GM12878 (cell line): ENCODE measurements at regions not wholly inside any gene's neighbourhood (a gene's known extent, or its start where the extent isn't known, plus 50 kb on each side); places are given as distances from the start of the nearest gene placed in this dataset.

ENCODE experiments used
- ATAC-seq: fragments of 200-7000 bp; cut with Tn5 transposase; 3 replicates; pipeline ENCODE4 v1.9.1; 2020; ENCODE audit warnings: mild to moderate bottlenecking, moderate library complexity
- BruUV-seq: library from RNA; stranded (reverse); fragments of 400-500 nt; replicated peaks from 2 replicates; lab custom pipeline; 2021; lab: Mats Ljungman, UMichigan
- CTCF ChIA-PET: fragments of 300-600 bp; sonication (Branson Sonifier 250); formaldehyde crosslinking; extraction: SDS; loops from one replicate; lab custom pipeline; 2021; ENCODE audit warnings: inconsistent platforms; lab: Yijun Ruan, JAX
- POLR2A ChIA-PET: fragments of 350-600 bp; formaldehyde crosslinking; extraction: SDS; loops from one replicate; lab custom pipeline; 2021; ENCODE audit warnings: inconsistent platforms; lab: Charles Lee
- RAD21 ChIA-PET: fragments of 300-600 bp; sonication (Branson Sonifier 250); formaldehyde crosslinking; loops from one replicate; lab custom pipeline; 2023; ENCODE audit warnings: antibody characterized with exemption; ENCODE audit not compliant: unreplicated experiment; lab: Charles Lee
- SMC1A ChIA-PET: fragments of 300-600 bp; sonication (Branson Sonifier 250); formaldehyde crosslinking; loops from one replicate; lab custom pipeline; 2023; ENCODE audit not compliant: unreplicated experiment, uncharacterized antibody; lab: Charles Lee
- DNase-seq: peaks from one replicate; pipeline ENCODE4 v3.0.0-alpha.2; 2011; ENCODE audit warnings: low read depth, low spot score
- FAIRE-seq: peaks from 3 replicates; lab custom pipeline; 2011; peaks lifted over from hg19 to GRCh38; lab: Jason Lieb, UNC
- H2AFZ ChIP-seq: 2 replicates; pipeline ENCODE4 v1.6.0; 2011; ENCODE audit warnings: low read depth, low read length, control low read depth; ENCODE audit not compliant: control insufficient read depth
- H3K27ac ChIP-seq: 2 replicates; pipeline ENCODE4 v1.5.1; 2011; ENCODE audit warnings: control low read depth; ENCODE audit not compliant: control insufficient read depth, insufficient read depth
- H3K27me3 ChIP-seq, 2 experiments: replicated peaks in 1 of 2; 2 replicates each; pipeline versions ENCODE4 v1.6.0 to v1.6.1; 2011; ENCODE audit warnings: low read length in 1 of 2; ENCODE audit not compliant: control insufficient read depth in 2 of 2, insufficient read depth in 2 of 2
- H3K36me3 ChIP-seq, 2 experiments: 2 replicates each; pipeline ENCODE4 v1.5.1; 2011; ENCODE audit warnings: low read length in 1 of 2; ENCODE audit not compliant: control insufficient read depth in 2 of 2, insufficient read depth in 2 of 2
- H3K4me1 ChIP-seq: 2 replicates; pipeline ENCODE4 v1.6.1; 2011; ENCODE audit warnings: mild to moderate bottlenecking, low read length, moderate library complexity, mixed read lengths; ENCODE audit not compliant: control insufficient read depth, insufficient read depth
- H3K4me2 ChIP-seq: 2 replicates; pipeline ENCODE4 v1.6.0; 2011; ENCODE audit warnings: control low read depth; ENCODE audit not compliant: control insufficient read depth, insufficient read depth
- H3K4me3 ChIP-seq: fragments of 200-600 bp; sonication (generic); 2 replicates; pipeline ENCODE4 v1.5.1; 2016
- H3K79me2 ChIP-seq: 2 replicates; pipeline ENCODE4 v1.6.0; 2011; ENCODE audit warnings: low read length; ENCODE audit not compliant: control insufficient read depth, insufficient read depth
- H3K9ac ChIP-seq: 2 replicates; pipeline ENCODE4 v1.8.0; 2011; ENCODE audit warnings: low read length, control low read depth, mixed read lengths; ENCODE audit not compliant: control insufficient read depth, insufficient read depth
- H3K9me3 ChIP-seq: replicated peaks from 3 replicates; pipeline ENCODE4 v1.5.1; 2011; ENCODE audit warnings: mild to moderate bottlenecking, low read length; ENCODE audit not compliant: control insufficient read depth, insufficient read depth
- H4K20me1 ChIP-seq: 2 replicates; pipeline ENCODE4 v1.6.0; 2011; ENCODE audit not compliant: control insufficient read depth, insufficient read depth
- BMI1 ChIP-seq: fragments of 450-650 bp; IDR thresholded peaks from 2 replicates; pipeline ENCODE4 v1.6.1; 2016; ENCODE audit warnings: mild to moderate bottlenecking, moderate library complexity, borderline replicate concordance
- CHD1 ChIP-seq: IDR thresholded peaks from 2 replicates; pipeline ENCODE4 v1.6.1; 2012; ENCODE audit warnings: low read depth, low read length, improper control_type of control experiment
- CREM ChIP-seq: IDR thresholded peaks from 2 replicates; pipeline ENCODE4 v1.6.1; 2014; ENCODE audit warnings: antibody characterized with exemption, low read depth
- DPF2 ChIP-seq: fragments of 450-650 bp; IDR thresholded peaks from 2 replicates; pipeline ENCODE4 v1.6.1; 2017; ENCODE audit warnings: mild to moderate bottlenecking
- EZH2 ChIP-seq: IDR thresholded peaks from 2 replicates; pipeline ENCODE4 v1.6.1; 2012; ENCODE audit warnings: low read depth, mild to moderate bottlenecking, control low read depth, inconsistent platforms, low read length, borderline replicate concordance; ENCODE audit not compliant: control insufficient read depth
- GABPA ChIP-seq: IDR thresholded peaks from 2 replicates; pipeline ENCODE4 v1.6.1; 2014; ENCODE audit warnings: antibody characterized with exemption, low read depth, mild to moderate bottlenecking, inconsistent platforms
- JUNB ChIP-seq: IDR thresholded peaks from 2 replicates; pipeline ENCODE4 v1.6.1; 2016; ENCODE audit warnings: antibody characterized with exemption, mild to moderate bottlenecking
- MEF2A ChIP-seq: IDR thresholded peaks from 2 replicates; pipeline ENCODE4 v1.6.1; 2011; ENCODE audit warnings: low read depth, mild to moderate bottlenecking, low read length, moderate library complexity; ENCODE audit not compliant: insufficient read depth
- MTA3 ChIP-seq: IDR thresholded peaks from 2 replicates; pipeline ENCODE4 v1.6.1; 2012; ENCODE audit warnings: low read length, inconsistent platforms, borderline replicate concordance
- MXI1 ChIP-seq: fragments of 150-350 bp; IDR thresholded peaks from 2 replicates; pipeline ENCODE4 v1.6.1; 2011; ENCODE audit warnings: low read depth, mild to moderate bottlenecking, inconsistent platforms, low read length, improper control_type of control experiment
- NFXL1 ChIP-seq: fragments of 450-650 bp; IDR thresholded peaks from 2 replicates; pipeline ENCODE4 v1.6.1; 2017; ENCODE audit warnings: antibody characterized with exemption, mild to moderate bottlenecking, borderline replicate concordance
- NRF1 ChIP-seq: conservative IDR thresholded peaks from 2 replicates; pipeline ENCODE4 v1.6.1; 2011; ENCODE audit warnings: mild to moderate bottlenecking, low read depth, low read length, improper control_type of control experiment
- POLR2AphosphoS2 ChIP-seq: IDR thresholded peaks from 2 replicates; pipeline ENCODE4 v1.6.1; 2011; ENCODE audit warnings: low read depth, mild to moderate bottlenecking, low read length, improper control_type of control experiment, moderate library complexity
- RELA ChIP-seq: fragments of 450-650 bp; IDR thresholded peaks from 2 replicates; pipeline ENCODE4 v1.8.0; 2014; ENCODE audit warnings: borderline replicate concordance; ENCODE audit not compliant: partially characterized antibody
- SMAD5 ChIP-seq: IDR thresholded peaks from 2 replicates; pipeline ENCODE4 v1.6.1; 2016; ENCODE audit warnings: antibody characterized with exemption, low read depth
- SP1 ChIP-seq: IDR thresholded peaks from one replicate; pipeline ENCODE4 v1.6.1; 2011; ENCODE audit warnings: low read depth, low read length
- SPI1 ChIP-seq: IDR thresholded peaks from 2 replicates; pipeline ENCODE4 v1.6.1; 2011; ENCODE audit warnings: low read depth, mild to moderate bottlenecking, low read length, moderate library complexity, borderline replicate concordance; ENCODE audit not compliant: insufficient read depth
- TCF7 ChIP-seq: IDR thresholded peaks from 2 replicates; pipeline ENCODE4 v1.6.1; 2014; ENCODE audit warnings: antibody characterized with exemption, borderline replicate concordance
- ZNF24 ChIP-seq: fragments of 450-650 bp; IDR thresholded peaks from 2 replicates; pipeline ENCODE4 v1.6.1; 2017; ENCODE audit warnings: antibody characterized with exemption, mild to moderate bottlenecking
- WGBS: methylation state at CpG from one replicate; pipeline ENCODE4 v1.1.6; 2016; ENCODE audit warnings: low lambda C conversion rate; ENCODE audit not compliant: insufficient replicate concordance, insufficient coverage; ENCODE audit errors: missing lambda C conversion rate; 5-methylcytosine and 5-hydroxymethylcytosine counted together
- in situ Hi-C: fragments of 300-500 bp; cut with MboI; formaldehyde crosslinking; loops from 9 replicates; pipeline ENCODE4 v1.14.3; 2018; ENCODE audit warnings: mixed read lengths
- intact Hi-C: fragments of 100-400 bp; cut with micrococcal nuclease; formaldehyde crosslinking; loops from one replicate; pipeline ENCODE4 v1.14.2; 2022; ENCODE audit not compliant: unreplicated experiment

GRCh38 chrX:43175434-43175833, 397.5 kb upstream of the PPP1R2C start:
- no peaks in the 10 kb centered on the region for H3K4me1 ChIP-seq
- ChIA-PET SMC1A (no interaction called here), CTCF (no interaction called here), RAD21 (no interaction called here), POLR2A (no interaction called here)
- BruUV-seq = no TSS peak
- no peak overlapping the region for H3K4me2 ChIP-seq
- H3K79me2 ChIP-seq = no peaks in the 10 kb centered on the region
- no peak for TF ChIP-seq MTA3
- no peak for TF ChIP-seq MXI1
- no peak for TF ChIP-seq NFXL1
- no peak for TF ChIP-seq SP1
- TF ChIP-seq EZH2 = no peak
- TF ChIP-seq DPF2 = no peak
- TF ChIP-seq ZNF24 = no peak
- no peak for TF ChIP-seq POLR2AphosphoS2
- no peak for TF ChIP-seq NRF1
- TF ChIP-seq TCF7 = no peak
- no peak for TF ChIP-seq MEF2A
- no peak for TF ChIP-seq CREM
- no peak for TF ChIP-seq RELA
- no peak for TF ChIP-seq SPI1
- TF ChIP-seq BMI1 = no peak
- TF ChIP-seq GABPA = no peak
- no peak for TF ChIP-seq SMAD5
- TF ChIP-seq JUNB = no peak
- no peak for TF ChIP-seq CHD1
- H2AFZ ChIP-seq = no peak overlapping the region
- no peaks in the 10 kb centered on the region for H4K20me1 ChIP-seq
- intact Hi-C loops = no loop called here
- H3K9me3 ChIP-seq = no peaks in the 10 kb centered on the region; the same call in 2 of the 3 replicates
- no peak overlapping the region for H3K4me3 ChIP-seq
- H3K27me3 ChIP-seq = no peaks in the 10 kb centered on the region
- H3K36me3 ChIP-seq = no peaks in the 10 kb centered on the region
- ATAC-seq (no peak), FAIRE-seq (no peak), DNase-seq (no peak)
- H3K27ac ChIP-seq = no peak overlapping the region
- in situ Hi-C loops = no loop called here
- no peak overlapping the region for H3K9ac ChIP-seq
- WGBS = 43% methylated on average over 2 of the region's 2 CpGs
